ENCODE measurements at regions not wholly inside any gene's neighbourhood (a gene's known extent, or its start where the extent isn't known, plus 50 kb on each side); places are given as distances from the start of the nearest gene placed in this dataset.

- no peak for DNase-seq
Measured at GRCh38 chr15:69530991-69531664, 78.5 kb downstream of the RPLP1 start.

GRCh38 chr15:69531665-69532027, 79.0 kb downstream of the RPLP1 start:
- no peak for DNase-seq

- DNase-seq: no peak
Measured at GRCh38 chr15:69532066-69532465, 79.4 kb downstream of the RPLP1 start.

- no peak for DNase-seq
Measured at GRCh38 chr15:69532856-69533255, 80.2 kb downstream of the RPLP1 start.

GRCh38 chr15:69533522-69533921, 80.9 kb downstream of the RPLP1 start:
- DNase-seq: no peak

GRCh38 chr15:69535101-69535638, 82.6 kb downstream of the RPLP1 start:
- DNase-seq: no peak

- DNase-seq: no peak
Measured at GRCh38 chr15:69535998-69536397, 83.4 kb downstream of the RPLP1 start.

- DNase-seq: no peak
Measured at GRCh38 chr15:69536726-69537512, 84.3 kb downstream of the RPLP1 start.

- no peak for DNase-seq
Measured at GRCh38 chr15:69537901-69538300, 85.3 kb downstream of the RPLP1 start.

- no peak for DNase-seq
Measured at GRCh38 chr15:69538379-69538778, 85.8 kb downstream of the RPLP1 start.

- no peak for DNase-seq
Measured at GRCh38 chr15:69539345-69539744, 86.7 kb downstream of the RPLP1 start.

GRCh38 chr15:69540622-69541021, 88.0 kb downstream of the RPLP1 start:
- DNase-seq: no peak

GRCh38 chr15:69542028-69542427, 89.4 kb downstream of the RPLP1 start:
- no peak for DNase-seq

- DNase-seq: no peak
Measured at GRCh38 chr15:69543681-69544364, 91.2 kb downstream of the RPLP1 start.

- DNase-seq: no peak
Measured at GRCh38 chr15:69544365-69545113, 91.9 kb downstream of the RPLP1 start.

GRCh38 chr15:69546182-69546581, 93.6 kb downstream of the RPLP1 start:
- no peak for DNase-seq

GRCh38 chr15:69548395-69549180, 96.0 kb downstream of the RPLP1 start:
- DNase-seq: no peak

GRCh38 chr15:69551391-69552056, 98.9 kb downstream of the RPLP1 start:
- DNase-seq: no peak

GRCh38 chr15:69552057-69552815, 99.6 kb downstream of the RPLP1 start:
- no peak for DNase-seq

- DNase-seq: no peak
Measured at GRCh38 chr15:69553686-69554085, 101.1 kb downstream of the RPLP1 start.

Data from NCI-H1417 treated with DMSO at 0.1 percent for 48 hours (cell line).